Ovary (tissue), 7 donors: ENCODE measurements at regions not wholly inside any gene's neighbourhood (a gene's known extent, or its start where the extent isn't known, plus 50 kb on each side); places are given as distances from the start of the nearest gene placed in this dataset.

ENCODE experiments used
- DNase-seq, 5 donors: peaks; one replicate each; pipeline ENCODE4 v3.0.0-alpha.2; 2019 to 2020
- H3K27ac ChIP-seq, 2 donors: fragments of 200-600 bp; one replicate each; pipeline versions ENCODE4 v1.5.1 to v1.8.0; 2019 to 2022
- H3K27me3 ChIP-seq: fragments of 200-600 bp; one replicate; pipeline ENCODE4 v1.8.0; 2022
- H3K36me3 ChIP-seq: fragments of 200-600 bp; sonication (generic); one replicate; pipeline ENCODE4 v1.5.1; 2019
- H3K4me1 ChIP-seq: one replicate; pipeline ENCODE4 v1.8.1; 2013; ENCODE audit warnings: mild to moderate bottlenecking, moderate library complexity; ENCODE audit not compliant: insufficient read depth
- H3K4me3 ChIP-seq: fragments of 200-600 bp; sonication (generic); one replicate; pipeline ENCODE4 v1.5.1; 2017
- H3K9me3 ChIP-seq, 2 donors: fragments of 200-600 bp in 1 of 2; sonication (generic) in 1 of 2; one replicate each; pipeline versions ENCODE4 v1.5.1 to v1.8.1; 2013 to 2019; ENCODE audit warnings: mild to moderate bottlenecking in 1 of 2, moderate library complexity in 1 of 2
- CTCF ChIP-seq, 3 donors: fragments of 450-650 bp in 2 of 3; fragments of 200-600 bp in 1 of 3; IDR thresholded peaks; one replicate each; pipeline versions ENCODE4 v1.5.1 to v1.8.0; 2016 to 2022; ENCODE audit warnings: antibody characterized with exemption in 3 of 3, mild to moderate bottlenecking in 1 of 3
- EP300 ChIP-seq: sonication (generic); formaldehyde crosslinking; IDR thresholded peaks from one replicate; pipeline ENCODE4 v1.6.1; 2017; ENCODE audit warnings: antibody characterized with exemption
- POLR2A ChIP-seq: fragments of 450-650 bp; IDR thresholded peaks from one replicate; pipeline ENCODE4 v1.6.1; 2017; ENCODE audit warnings: antibody characterized with exemption, mild to moderate bottlenecking, moderate library complexity
- WGBS, 3 donors: extraction: QIAGEN DNeasy Blood & Tissue Kit in 1 of 3; methylation state at CpG; one replicate each; pipeline versions ENCODE4 v1.1.5 to v1.1.7; 2013 to 2017; 5-methylcytosine and 5-hydroxymethylcytosine counted together
- intact Hi-C, 4 donors: fragments of 100-400 bp; cut with DNase I; formaldehyde crosslinking; loops; one replicate each; pipeline versions ENCODE4 v1.11.0 to v1.15.1; 2022 to 2023
- donor health status: DM: no; HTN: no; CAD: no; lungs with moderate emphysema.
- donor health status: DM: no; HTN: no; CAD: no.
- donor health status: Bipolar disorder and iron deficiency.
- donor health status: DM: no; HTN: no; CAD: no.
- donor health status: DM: yes; HTN: yes; CAD: no.

- intact Hi-C loops = no loop called here
These were observed 92.5 kb upstream of the GZMB start for GRCh38 chr14:24726480-24726879.

GRCh38 chr14:24725311-24725710 is 91.3 kb upstream of the GZMB start:
- 35 to 43% (median 39%) methylated on average over 3 of the region's 3 CpGs for WGBS, 3 donors
- no peaks in the 10 kb centered on the region for H3K27me3 ChIP-seq
- intact Hi-C loops = no loop called here

More at GRCh38 chr14:24726480-24726879, 92.5 kb upstream of the GZMB start:
- Histone ChIP-seq H3K36me3 (no peaks in the 10 kb centered on the region), H3K27me3 (no peaks in the 10 kb centered on the region), H3K9me3 (no peaks in the 10 kb centered on the region), H3K27ac (no peak overlapping the region), H3K4me1 (no peaks in the 10 kb centered on the region), H3K4me3 (no peak overlapping the region)
- no peak for TF ChIP-seq EP300
- no peak for TF ChIP-seq POLR2A
- no peak for TF ChIP-seq CTCF (IDR thresholded peaks at IDR 0.05)
- WGBS, 3 donors = 75 to 88% (median 88%) methylated on average over 7 of the region's 7 CpGs
- DNase-seq = no peak

GRCh38 chr14:24721775-24722174 is 87.8 kb upstream of the GZMB start:
- Histone ChIP-seq H3K36me3 (no peaks in the 10 kb centered on the region), H3K4me1 (no peaks in the 10 kb centered on the region), H3K27ac (no peak overlapping the region), H3K4me3 (no peak overlapping the region), H3K9me3 (no peaks in the 10 kb centered on the region), H3K27me3 (no peaks in the 10 kb centered on the region)
- WGBS, 3 donors = 39 to 59% (median 42%) methylated on average over 3 of the region's 3 CpGs
- DNase-seq = no peak
- intact Hi-C loops = no loop called here
- TF ChIP-seq CTCF (IDR thresholded peaks at IDR 0.05) (no peak), POLR2A (no peak)

More at GRCh38 chr14:24725311-24725710, 91.3 kb upstream of the GZMB start:
- TF ChIP-seq CTCF (IDR thresholded peaks at IDR 0.05) = no peak
- TF ChIP-seq EP300 = no peak
- TF ChIP-seq POLR2A = no peak
- Histone ChIP-seq H3K4me1 (no peaks in the 10 kb centered on the region), H3K27ac (no peak overlapping the region), H3K36me3 (no peaks in the 10 kb centered on the region), H3K4me3 (no peak overlapping the region), H3K9me3 (no peaks in the 10 kb centered on the region)
- DNase-seq = no peak

GRCh38 chr14:24715239-24715638 is 81.2 kb upstream of the GZMB start:
- 79 to 91% (median 88%) methylated on average over 2 of the region's 2 CpGs for WGBS, 3 donors
- intact Hi-C loops = loop anchor here in 1 of 4 donors (10.0 kb wide), 1 partner anchor 420 kb away; no protein-coding TSS in a partner anchor
- Histone ChIP-seq H3K27ac (no peak overlapping the region), H3K9me3 (no peaks in the 10 kb centered on the region), H3K4me1 (no peaks in the 10 kb centered on the region), H3K36me3 (no peaks in the 10 kb centered on the region), H3K27me3 (no peaks in the 10 kb centered on the region), H3K4me3 (no peak overlapping the region)
- TF ChIP-seq POLR2A = no peak
- no peak for TF ChIP-seq CTCF (IDR thresholded peaks at IDR 0.05)
- TF ChIP-seq EP300 = no peak
- DNase-seq = no peak
